ENCODE measurements at regions not wholly inside any gene's neighbourhood (a gene's known extent, or its start where the extent isn't known, plus 50 kb on each side); places are given as distances from the start of the nearest gene placed in this dataset.

GRCh38 chrX:5142644-5143043 lies 1086.0 kb downstream of the NLGN4X start:
- no peak for TF ChIP-seq POLR2AphosphoS5 (IDR thresholded peaks at IDR 0.05; ENCODE audit: low read depth, low read length)
- TF ChIP-seq REST (IDR thresholded peaks at IDR 0.05; ENCODE audit: insufficient read depth in 1 of 2, low read depth in 2 of 2, low read length in 2 of 2): no peak
- TF ChIP-seq SIN3A (IDR thresholded peaks at IDR 0.05; ENCODE audit: borderline replicate concordance, insufficient read depth, low read length): no peak
- TF ChIP-seq TAF1 (IDR thresholded peaks at IDR 0.05; ENCODE audit: borderline replicate concordance, insufficient read depth, low read length): no peak
- no peak for TF ChIP-seq FOXP2 (optimal IDR thresholded peaks at IDR 0.05; ENCODE audit: borderline replicate concordance, extremely low read depth, extremely low read length, insufficient read depth)

Measured in PFSK-1 (cell line).